ENCODE measurements at regions not wholly inside any gene's neighbourhood (a gene's known extent, or its start where the extent isn't known, plus 50 kb on each side); places are given as distances from the start of the nearest gene placed in this dataset.
"Not testable (repeated sequence)": the region's sequence is repeated elsewhere in the genome, so short reads cannot be mapped to it uniquely, and the experiment has no call there.

DNA sequence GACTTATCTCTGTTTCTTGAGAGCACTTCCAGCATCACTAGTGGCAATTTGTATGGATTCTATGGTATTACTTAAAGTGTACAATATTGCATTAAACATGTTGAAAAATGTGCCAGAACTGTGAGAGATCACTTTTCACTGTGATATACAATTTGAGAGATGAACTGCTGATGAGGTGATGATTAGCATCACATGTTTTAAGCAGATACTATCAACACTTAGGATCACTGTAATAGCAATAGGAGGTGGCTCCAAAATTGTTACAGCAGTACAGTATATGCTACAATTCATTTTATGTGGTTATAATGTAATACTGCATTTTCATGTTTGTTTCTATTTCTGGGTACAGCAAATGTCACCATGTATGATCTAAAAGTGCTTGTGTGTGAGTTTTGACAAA lies 570.0 kb downstream of the PTPRC start:
- no peak for DNase-seq (ENCODE audit: low read depth in 2 of 2)

DNA sequence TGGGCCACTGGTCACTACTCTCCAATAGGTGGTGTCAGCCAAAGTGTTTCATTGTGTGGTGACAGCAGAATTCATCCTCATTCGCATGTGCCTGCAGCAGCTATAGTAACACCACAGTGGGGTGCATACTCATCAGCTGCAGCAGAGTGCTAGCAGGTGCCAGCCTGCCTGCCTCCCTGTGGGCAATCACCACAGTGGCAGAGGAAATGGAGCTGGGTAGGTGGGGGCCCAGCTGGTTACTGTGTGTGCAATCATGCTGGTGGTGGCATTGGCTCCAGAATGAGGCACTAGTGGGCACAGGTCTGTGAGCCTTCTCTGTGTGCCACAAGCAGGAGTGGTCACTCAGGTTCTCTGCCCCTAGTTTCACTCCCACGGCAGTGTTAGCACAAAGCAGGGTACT lies 579.2 kb downstream of the PTPRC start:
- no peak for DNase-seq (ENCODE audit: low read depth in 2 of 2)

DNA sequence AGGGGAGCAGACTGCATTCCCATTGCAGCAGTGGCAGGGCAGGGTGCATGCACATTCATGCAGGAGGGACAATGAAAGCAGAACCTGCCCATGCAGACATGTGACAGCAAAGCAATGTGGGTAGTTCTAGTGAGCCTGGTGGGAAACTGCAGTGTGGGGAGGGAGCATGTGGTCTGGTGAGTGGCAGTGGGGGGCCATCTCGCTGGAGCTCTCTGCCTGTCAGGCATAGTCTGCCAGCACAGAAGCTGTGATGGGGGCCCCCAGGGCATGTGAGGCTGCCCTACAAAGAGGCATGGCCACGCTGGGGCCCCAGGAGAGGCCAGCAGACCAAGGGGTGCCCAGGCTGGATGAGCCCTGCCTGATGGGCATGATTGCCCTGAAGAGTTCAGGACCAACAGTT lies 579.7 kb downstream of the PTPRC start:
- no peak for DNase-seq (ENCODE audit: low read depth in 2 of 2)

DNA sequence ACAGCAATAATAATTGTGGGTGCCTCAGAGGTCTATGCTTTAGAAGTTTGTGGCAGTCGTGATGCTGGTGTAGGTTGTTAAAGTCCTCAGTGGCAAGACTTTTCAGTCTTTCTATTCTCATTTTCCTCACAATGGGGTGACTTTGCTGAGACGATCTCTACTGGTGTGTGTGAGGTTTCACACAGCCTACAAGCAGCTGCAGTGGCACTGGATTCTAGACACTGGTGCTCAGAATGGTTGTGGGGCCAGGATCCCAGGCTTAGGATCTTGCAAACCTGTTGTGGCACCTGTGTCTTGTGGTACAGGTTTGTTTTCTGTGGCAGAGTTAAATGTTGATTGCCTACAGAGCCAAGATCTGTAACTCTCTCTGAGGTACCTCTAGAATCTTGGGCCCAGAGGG lies 581.2 kb downstream of the PTPRC start:
- DNase-seq (ENCODE audit: low read depth in 2 of 2): no peak

DNA sequence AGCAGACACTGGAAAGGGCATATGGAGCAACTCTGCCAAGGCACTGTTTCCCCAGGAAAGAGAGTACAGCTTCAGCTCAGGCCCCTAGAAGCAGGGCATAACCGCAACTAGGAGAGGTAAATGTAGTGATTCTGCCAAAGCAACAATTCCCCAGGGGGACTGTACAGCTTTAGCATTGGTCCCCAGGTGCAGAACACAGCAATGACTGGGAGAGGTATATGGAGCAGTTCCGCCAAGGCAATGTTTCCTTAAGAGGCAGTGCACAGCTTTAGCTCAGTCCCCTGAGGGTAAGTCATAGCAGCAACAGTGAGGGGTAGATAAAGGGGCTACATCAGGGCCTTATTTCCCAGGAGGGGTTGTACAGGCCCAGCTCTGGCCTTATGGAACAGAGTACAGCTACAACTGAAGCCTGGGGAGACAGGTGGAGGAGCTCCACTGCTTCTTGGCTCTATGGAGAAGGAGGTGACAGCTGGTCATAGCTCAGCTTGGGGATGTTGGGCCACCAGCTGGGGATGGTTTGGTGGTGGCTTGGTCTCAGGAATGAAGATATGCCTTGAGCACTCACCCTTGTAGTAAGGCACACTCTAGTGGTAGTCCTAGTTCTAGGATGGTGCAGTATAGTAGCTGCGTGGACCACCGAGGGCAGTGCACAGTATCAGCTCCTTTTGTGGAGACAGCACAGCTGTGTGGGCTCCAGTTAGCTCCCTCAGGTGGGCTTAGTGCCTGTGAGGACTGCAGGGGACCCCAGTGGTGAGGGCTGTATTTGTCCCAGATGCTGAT lies 582.7 kb downstream of the PTPRC start:
- no peak for DNase-seq (ENCODE audit: low read depth in 2 of 2)

DNA sequence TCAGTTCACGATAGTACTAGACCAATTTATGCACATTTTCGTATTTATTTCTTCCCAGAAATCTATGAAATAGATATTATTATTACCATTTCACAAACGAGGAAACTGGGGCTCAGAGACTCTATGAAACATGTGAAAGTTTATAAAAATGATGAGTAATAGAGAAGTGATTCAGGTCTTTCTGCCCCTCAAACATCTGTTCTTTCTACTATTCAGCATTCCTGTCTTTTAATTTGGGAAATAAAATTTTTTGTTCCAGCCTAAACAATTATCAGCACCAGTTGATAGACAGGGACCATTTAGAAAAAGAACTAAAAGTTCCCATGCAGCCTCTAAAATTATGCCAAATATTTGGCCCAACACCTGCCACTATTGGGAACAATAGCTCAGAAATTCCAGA lies 585.1 kb downstream of the PTPRC start:
- DNase-seq (ENCODE audit: low read depth in 2 of 2): no peak

DNA sequence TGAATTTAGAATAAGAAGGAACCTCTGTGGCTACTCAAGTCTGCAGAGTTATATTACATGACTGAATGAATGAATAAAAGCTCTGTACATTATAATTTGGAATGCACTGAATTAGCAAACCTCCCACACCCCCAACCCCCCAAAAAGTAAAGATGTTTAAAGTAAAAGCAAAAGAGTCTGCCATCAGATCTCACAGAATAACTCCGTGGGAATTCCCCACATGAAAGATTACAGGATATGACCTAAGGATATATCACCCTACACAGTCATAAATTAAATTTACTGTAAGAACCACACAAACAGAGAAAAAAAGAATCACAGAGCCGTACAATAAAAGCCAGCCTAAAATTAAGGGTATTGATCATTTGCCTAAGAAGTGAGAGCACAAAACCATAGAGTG lies 587.3 kb downstream of the PTPRC start:
- peak in 1 of 2 donors; percentile 21 for DNase-seq (ENCODE audit: low read depth in 2 of 2)

DNA sequence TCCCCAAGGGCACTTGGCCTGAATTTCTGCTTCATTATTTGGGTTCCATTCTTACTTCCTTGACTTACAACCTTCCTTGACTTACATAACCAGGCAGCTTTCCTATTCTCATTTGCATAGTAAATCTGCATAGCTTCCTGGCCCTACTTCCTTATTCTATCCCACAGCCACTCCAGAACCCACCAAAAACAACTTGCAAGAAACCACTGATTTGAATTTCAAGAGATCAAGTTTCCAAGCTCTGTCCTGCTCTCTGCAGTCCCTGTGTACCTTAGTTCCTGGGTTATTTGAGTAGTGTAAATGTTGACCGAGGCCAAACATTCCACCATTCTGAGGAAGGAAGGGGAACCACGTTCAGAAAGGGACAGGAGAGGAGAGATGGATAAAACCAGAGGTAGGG lies 603.3 kb downstream of the PTPRC start:
- DNase-seq (ENCODE audit: low read depth in 2 of 2): no peak

DNA sequence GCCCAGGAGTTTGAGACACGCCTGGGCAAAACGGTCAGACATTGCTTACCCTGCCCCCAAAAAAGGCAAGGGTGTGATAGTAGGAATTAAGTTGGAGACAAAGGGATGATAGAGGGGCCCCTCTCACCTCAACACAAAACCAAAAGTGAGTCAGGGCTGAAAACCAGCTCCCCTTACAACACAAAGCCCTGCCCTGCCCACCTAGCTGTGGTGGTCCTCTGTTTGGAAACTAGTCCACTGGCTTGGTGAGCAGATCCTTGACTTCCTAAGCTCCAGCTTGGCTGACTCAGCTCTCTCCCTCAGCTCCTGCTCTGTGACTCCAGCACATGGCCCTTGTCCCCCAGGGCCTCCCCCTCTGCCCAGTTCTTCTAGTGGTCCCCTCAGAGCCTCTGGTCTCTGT lies 603.8 kb downstream of the PTPRC start:
- no peak for DNase-seq (ENCODE audit: low read depth in 2 of 2)

DNA sequence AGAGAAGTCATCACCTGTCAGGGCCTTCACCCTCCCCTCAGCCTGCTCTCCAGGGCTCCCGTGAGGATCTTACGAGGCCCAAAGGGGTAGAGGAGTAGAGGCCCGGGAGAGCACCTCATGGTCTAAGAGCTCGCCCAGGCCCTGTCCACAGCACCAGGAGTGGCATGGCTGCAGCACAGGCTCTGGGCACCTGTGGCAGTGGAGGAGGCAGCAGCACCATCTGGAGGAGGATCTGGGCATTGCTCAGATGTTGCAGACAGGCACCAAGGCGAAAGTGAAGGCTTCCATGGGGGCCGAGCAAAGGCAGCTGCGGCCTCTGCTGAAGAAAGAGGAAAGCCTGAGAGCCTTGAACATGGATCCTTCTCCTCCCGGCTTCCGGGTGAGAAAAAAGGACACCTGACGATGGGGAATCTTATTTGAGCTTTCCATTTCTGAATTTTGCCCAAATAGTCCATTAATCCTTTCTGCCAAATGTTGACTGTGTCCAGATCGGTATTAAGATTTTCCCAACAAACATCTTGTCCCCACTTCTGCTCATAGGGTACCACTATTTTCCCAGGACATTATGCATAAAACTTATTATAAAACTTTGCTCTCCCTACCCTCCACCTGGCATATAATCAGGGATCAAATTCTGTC lies 604.7 kb downstream of the PTPRC start:
- peak; percentile 61 to 65 for DNase-seq (ENCODE audit: low read depth in 2 of 2)

DNA sequence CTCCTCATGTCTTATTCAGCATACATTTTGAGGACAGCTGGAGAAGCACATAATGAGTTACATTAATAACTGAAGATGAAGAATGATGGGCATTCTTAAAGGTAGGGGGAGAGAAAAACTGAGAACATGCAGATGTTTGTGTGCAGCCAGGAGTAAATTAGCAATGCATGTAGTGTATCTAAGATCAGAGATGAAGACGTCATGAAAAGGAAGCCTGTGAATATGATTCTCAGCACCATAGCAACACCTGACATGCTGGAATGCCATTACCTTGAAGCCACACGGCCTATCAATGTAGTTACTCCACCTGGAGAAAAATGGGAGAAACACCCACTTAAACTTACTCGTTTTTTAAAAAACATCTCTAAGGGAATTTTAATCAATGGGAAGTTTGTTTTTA lies 607.1 kb downstream of the PTPRC start:
- DNase-seq (ENCODE audit: low read depth in 2 of 2): no peak

DNA sequence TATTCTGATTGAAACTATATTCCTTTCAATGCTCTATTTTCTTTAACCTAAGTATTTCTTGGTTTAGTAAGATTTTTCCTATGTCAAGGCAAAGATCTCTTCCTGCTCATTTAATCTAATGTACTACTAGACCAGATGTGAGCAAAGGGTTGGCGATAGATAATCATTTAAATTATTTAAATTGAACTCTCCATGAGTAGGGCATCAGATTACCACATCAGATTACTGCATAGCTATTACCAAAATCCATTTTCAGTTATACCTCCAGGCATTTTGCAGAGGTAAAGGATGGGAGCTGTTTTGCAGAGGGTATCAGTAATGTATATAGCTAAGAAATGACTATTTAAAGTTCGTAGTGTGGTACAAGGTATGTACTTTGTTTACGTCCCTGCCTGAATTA lies 607.9 kb downstream of the PTPRC start:
- no peak for DNase-seq (ENCODE audit: low read depth in 2 of 2)

DNA sequence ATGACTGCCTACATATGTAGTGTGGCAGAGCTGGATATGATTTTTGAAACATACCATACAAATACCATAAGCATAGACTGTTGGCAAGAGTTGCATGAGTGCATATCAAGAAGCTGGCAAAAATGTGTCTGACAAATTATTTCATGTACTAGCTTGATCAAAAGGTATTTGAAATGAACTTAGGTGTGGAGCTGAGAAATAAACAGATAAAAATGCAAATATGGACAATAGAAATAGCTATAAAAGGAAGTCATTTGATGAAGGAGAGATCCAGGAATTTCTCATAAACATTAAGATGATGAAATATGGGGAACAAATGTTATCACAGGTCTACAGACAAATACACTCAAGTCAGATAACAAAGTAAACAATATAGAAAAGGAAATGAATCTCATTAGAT lies 609.1 kb downstream of the PTPRC start:
- DNase-seq (ENCODE audit: low read depth in 2 of 2): no peak

DNA sequence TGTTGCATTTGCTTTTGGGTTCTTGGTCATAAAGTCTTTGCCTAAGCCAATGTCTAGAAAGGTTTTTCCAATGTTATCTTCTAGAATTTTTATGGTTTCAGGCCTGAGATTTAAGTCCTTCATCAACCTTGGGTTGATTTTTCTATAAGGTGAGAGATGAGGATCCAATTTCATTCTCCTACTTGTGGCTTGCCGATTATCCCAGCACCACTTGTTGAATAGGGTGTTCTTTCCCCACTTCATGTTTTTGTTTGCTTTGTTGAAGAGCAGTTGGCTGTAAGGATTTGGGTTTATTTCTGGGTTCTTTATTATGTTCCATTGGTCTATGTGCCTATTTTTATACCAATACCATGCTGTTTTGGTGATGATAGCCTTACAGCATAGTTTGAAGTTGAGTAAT lies 615.2 kb downstream of the PTPRC start:
- not testable (repeated sequence) for DNase-seq (ENCODE audit: low read depth in 2 of 2)

DNA sequence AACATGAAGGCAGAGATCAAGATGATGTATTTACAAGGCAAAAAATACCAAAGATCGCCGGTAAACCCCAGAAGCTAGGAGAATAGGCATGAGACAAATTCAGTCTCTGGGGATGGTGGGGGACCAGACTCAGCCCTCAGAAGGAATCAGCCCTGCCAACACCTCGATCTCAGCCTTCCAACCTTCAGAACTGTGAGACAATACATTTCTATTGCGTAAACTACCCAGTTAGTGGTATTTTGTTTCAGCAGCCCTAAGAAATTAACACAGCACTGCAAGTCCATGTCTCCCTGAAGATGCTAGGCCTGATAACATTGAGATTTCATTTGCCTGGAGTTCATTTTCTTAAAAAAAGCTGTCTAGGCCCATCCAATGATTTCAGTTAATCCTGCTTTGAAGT lies 622.5 kb downstream of the PTPRC start:
- no peak for DNase-seq (ENCODE audit: low read depth in 2 of 2)

DNA sequence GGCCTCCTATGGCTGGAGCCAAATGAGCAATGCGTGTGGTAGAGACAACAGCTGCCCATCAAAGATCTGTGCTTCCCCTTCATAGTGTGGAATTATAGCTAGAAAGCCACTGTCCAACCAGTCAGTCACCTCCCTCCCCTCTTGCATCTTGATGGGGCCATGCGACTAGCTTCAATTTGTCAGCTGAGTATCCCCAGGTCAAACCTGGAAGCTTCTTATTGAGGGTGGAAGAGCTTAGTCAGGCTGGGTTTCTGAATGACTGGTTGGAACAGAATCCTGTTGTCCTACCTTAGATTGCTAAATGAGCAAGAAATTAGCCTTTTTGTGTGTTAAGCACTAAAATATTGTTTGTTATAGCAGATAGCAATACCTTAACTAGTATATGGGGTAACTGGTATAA lies 625.4 kb downstream of the PTPRC start:
- no peak for DNase-seq (ENCODE audit: low read depth in 2 of 2)

DNA sequence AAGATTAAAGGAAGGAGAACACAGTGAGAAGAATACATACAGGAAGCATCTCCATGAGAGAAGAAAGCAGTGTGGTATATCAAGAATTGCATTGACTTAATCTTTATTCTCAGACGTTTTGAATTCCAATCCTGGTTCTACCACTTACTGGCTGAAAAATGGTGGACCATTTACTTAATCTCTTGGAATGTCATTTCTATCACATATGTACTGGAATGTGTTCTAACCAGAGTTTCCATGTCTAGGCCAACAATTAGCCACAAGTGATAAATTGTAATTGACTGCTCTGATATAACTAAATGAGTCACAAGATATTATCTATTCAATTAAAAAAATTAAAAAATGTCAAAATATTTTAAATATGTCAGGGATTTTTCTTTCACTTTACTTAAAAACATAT lies 626.1 kb downstream of the PTPRC start:
- DNase-seq (ENCODE audit: low read depth in 2 of 2): no peak

DNA sequence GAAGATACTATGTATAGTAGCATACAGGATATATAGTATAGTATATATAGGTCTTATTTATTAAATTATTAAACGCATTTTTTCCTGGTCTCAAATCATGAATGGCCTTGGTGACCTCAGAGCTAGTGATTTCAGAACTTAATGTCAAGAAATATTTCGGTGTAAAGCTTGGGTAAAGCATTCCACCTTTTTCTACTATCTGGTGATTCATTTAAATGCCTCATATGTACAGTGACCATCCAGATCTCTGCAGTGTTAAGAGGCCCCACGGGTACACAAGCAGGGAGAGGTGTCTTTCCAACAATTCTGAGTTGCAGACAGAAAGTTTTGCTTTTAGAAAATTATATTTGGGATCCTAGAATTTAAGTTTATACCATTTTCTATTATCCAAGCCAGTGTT lies 626.5 kb downstream of the PTPRC start:
- no peak for DNase-seq (ENCODE audit: low read depth in 2 of 2)

DNA sequence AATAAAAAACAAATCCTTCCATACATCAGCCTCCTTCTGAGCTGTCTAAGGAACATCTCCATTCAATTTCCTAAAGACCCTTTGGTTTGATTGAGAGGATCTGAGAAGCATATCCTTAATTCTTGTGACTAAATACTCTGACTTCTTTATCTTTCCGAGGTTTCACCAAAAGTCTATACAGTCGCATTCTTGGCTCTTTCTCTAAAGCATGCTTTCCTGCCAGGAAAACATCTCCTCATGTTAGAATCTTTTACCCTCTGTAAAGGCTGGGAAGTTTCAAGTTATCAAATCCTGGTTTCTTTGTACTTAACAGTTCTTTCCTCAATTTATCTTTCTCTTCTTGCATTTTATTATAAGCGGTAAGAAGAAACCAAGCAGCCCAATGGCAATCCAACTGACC lies 630.4 kb downstream of the PTPRC start:
- no peak for DNase-seq (ENCODE audit: low read depth in 2 of 2)

DNA sequence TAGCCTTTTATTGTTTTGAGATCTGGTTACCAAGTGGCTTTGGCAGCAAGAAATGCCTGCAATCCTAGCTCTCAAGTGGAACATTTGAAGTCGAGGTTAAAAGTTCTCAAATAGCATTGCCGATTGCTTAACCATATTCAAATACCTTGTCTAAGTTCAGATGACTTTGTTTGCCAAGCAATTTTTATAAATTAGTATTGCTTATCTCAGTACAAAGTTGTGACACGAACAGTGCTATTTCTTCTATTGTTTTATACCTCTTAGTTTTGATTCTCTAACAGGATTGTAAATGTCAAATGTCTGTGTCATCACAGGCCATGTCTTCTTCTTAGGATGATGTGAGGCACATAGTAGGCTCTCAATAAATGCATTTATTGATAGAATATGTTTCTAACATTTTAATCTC lies 633.3 kb downstream of the PTPRC start:
- no peak for DNase-seq (ENCODE audit: low read depth in 2 of 2)

DNA sequence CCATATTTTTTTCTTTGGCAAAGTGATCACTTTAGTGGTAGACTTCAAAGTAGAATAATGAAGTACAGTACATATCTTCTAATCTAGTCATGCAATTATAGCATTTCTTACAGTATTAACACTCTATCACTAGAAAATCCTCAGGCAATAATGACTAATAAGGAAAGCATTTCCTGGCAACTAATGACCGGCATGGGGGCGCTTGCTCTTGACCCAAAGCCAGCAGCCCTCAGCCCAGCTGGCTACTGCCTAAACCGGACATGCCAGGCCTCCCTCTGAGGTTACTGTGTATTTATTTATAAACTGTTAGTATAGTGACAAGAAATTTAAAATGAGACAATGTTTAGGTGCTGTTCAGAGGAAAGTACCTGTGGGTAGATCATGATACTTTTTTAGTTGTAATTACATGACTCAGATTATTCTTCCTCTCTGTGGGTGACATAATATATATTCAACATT lies 633.8 kb downstream of the PTPRC start:
- DNase-seq (ENCODE audit: low read depth in 2 of 2): no peak

DNA sequence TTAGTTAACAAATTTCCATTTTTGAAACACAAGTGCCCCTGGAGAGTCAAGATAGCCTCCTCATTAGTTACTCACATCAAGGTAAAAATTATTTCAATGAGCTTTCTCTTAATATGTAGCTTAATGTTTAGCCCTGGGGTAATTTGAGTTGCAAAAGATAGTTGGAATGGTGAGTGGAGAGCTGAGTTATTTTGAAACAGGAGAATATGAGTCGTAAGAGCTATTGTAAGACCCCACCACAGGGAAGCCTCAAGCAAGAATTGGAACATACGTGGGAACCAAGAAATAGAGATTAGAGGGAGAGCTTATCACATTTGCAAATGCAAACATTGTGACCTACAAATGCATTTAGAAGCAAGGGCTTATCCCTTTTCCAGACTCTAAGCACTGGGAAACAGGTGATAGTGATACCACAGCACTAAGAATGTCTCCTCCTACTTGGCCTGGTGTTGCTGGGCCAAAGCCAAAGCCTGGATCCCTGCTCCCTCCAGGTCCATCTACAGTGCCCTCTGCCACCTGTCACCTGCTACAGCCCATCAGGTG lies 635.1 kb downstream of the PTPRC start:
- DNase-seq (ENCODE audit: low read depth in 2 of 2): no peak

DNA sequence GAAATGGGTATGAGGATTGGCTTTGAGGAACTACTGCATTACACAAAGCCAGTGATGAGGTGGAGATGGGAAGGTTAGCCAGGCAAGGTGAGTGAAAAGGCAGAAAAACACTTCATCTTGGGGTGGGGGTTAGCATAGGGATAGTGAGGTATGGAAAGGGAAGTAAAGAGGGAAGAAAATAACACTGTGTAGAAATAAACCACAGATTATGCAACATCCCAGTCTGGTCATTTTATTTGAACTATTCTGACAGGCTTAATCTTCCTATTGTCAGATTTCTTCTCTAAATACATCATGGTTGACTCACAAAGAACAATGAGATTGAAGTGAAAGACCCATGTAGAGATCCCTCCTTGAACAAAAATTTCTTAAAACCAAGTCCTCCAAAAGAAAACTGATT lies 640.2 kb downstream of the PTPRC start:
- DNase-seq (ENCODE audit: low read depth in 2 of 2): no peak
